HCT116 (cell line): ENCODE measurements at regions not wholly inside any gene's neighbourhood (a gene's known extent, or its start where the extent isn't known, plus 50 kb on each side); places are given as distances from the start of the nearest gene placed in this dataset.

Experiments
- ATAC-seq: fragments of 200-7000 bp; cut with Tn5 transposase; 2 replicates; pipeline ENCODE4 v1.9.1; 2020; ENCODE audit warnings: mild to moderate bottlenecking, moderate library complexity
- BruUV-seq: library from RNA; stranded (reverse); fragments of 400-500 nt; replicated peaks from 2 replicates; lab custom pipeline; 2021; lab: Mats Ljungman, UMichigan
- CTCF ChIA-PET: fragments of 300-600 bp; sonication (Branson Sonifier 250); formaldehyde crosslinking; loops from one replicate; lab custom pipeline; 2021; ENCODE audit warnings: antibody characterized with exemption; lab: Charles Lee
- POLR2A ChIA-PET: fragments of 300-600, 350-600 bp; sonication (Branson Sonifier 250); formaldehyde crosslinking; loops from one replicate; lab custom pipeline; 2021; ENCODE audit warnings: antibody characterized with exemption; lab: Charles Lee
- RAD21 ChIA-PET, 2 experiments: fragments of 300-600 bp; sonication (Branson Sonifier 250); formaldehyde crosslinking; loops; one replicate each; lab custom pipeline; 2023; ENCODE audit warnings: low total read pairs in 2 of 2; ENCODE audit not compliant: uncharacterized antibody in 2 of 2, unreplicated experiment in 2 of 2, low non-redundant PET in 1 of 2; lab: Charles Lee
- DNase-seq: peaks from one replicate; pipeline ENCODE4 v3.0.0-alpha.2; 2010; ENCODE audit warnings: low read depth, low spot score
- H2AFZ ChIP-seq: fragments of 200-600 bp; shearing (Covaris generic), sonication (generic); 2 replicates; pipeline ENCODE4 v1.6.1; 2017; ENCODE audit warnings: low read depth, mixed run types, mixed read lengths, antibody characterized with exemption, low read length; ENCODE audit not compliant: poor library complexity, severe bottlenecking
- H3K27ac ChIP-seq: 2 replicates; pipeline ENCODE4 v1.5.1; 2012; ENCODE audit warnings: low read depth, low read length
- H3K27me3 ChIP-seq: fragments of 200-600 bp; sonication (generic); 2 replicates; pipeline ENCODE4 v1.6.1; 2016; ENCODE audit warnings: mixed run types, low read length, mixed read lengths; ENCODE audit not compliant: insufficient read depth
- H3K36me3 ChIP-seq, 2 experiments: fragments of 200-500 bp in 1 of 2; fragments of 200-600 bp in 1 of 2; sonication (Bioruptor generic) in 1 of 2; sonication (generic) in 1 of 2; 2 replicates each; pipeline versions ENCODE4 v1.5.1 to v1.6.1; 2014 to 2016; ENCODE audit warnings: low read length in 2 of 2, inconsistent platforms in 1 of 2, mixed read lengths in 1 of 2, mixed run types in 1 of 2; ENCODE audit not compliant: insufficient read depth in 2 of 2, control insufficient read depth in 1 of 2
- H3K4me1 ChIP-seq, 2 experiments: fragments of 200-600 bp in 1 of 2; sonication (generic) in 1 of 2; 2 replicates each; pipeline versions ENCODE4 v1.5.1 to v1.6.1; 2012 to 2017; ENCODE audit warnings: low read length in 2 of 2, inconsistent platforms in 1 of 2, mild to moderate bottlenecking in 1 of 2, mixed read lengths in 1 of 2, mixed run types in 1 of 2, moderate library complexity in 1 of 2; ENCODE audit not compliant: insufficient read depth in 2 of 2, control insufficient read depth in 1 of 2
- H3K4me2 ChIP-seq: fragments of 200-600 bp; sonication (generic); 2 replicates; pipeline ENCODE4 v1.6.1; 2017; ENCODE audit warnings: mixed run types, low read length, mixed read lengths
- H3K4me3 ChIP-seq, 2 experiments: fragments of 200-600 bp in 1 of 2; sonication (generic) in 1 of 2; replicated peaks in 1 of 2; 2 replicates each; pipeline ENCODE4 v1.5.1; 2011 to 2016; ENCODE audit warnings: low read length in 2 of 2, control low read depth in 1 of 2, low read depth in 1 of 2, mild to moderate bottlenecking in 1 of 2, mixed read lengths in 1 of 2, mixed run types in 1 of 2
- H3K79me2 ChIP-seq: fragments of 200-600 bp; sonication (generic); 2 replicates; pipeline ENCODE4 v1.6.1; 2017; ENCODE audit warnings: mild to moderate bottlenecking, mixed run types, low read length, moderate library complexity, mixed read lengths; ENCODE audit not compliant: insufficient read depth
- H3K9ac ChIP-seq: fragments of 200-600 bp; sonication (generic); 2 replicates; pipeline ENCODE4 v1.6.1; 2016; ENCODE audit warnings: low read length, mixed read lengths
- H3K9me2 ChIP-seq: fragments of 200-600 bp; sonication (generic), shearing (Covaris generic); 2 replicates; pipeline ENCODE4 v1.6.1; 2017; ENCODE audit warnings: mixed run types, mild to moderate bottlenecking, moderate library complexity; ENCODE audit not compliant: insufficient read depth
- H3K9me3 ChIP-seq, 2 experiments: fragments of 200-500 bp in 1 of 2; fragments of 200-600 bp in 1 of 2; sonication (Bioruptor generic) in 1 of 2; sonication (generic) in 1 of 2; 2 replicates each; pipeline ENCODE4 v1.6.1; 2014 to 2017; ENCODE audit warnings: low read length in 2 of 2, mixed read lengths in 2 of 2, inconsistent platforms in 1 of 2, low read depth in 1 of 2, mild to moderate bottlenecking in 1 of 2, mixed run types in 1 of 2, moderate library complexity in 1 of 2; ENCODE audit not compliant: control insufficient read depth in 1 of 2, insufficient read depth in 1 of 2
- H4K20me1 ChIP-seq: fragments of 200-600 bp; sonication (generic), shearing (Covaris generic); 2 replicates; pipeline ENCODE4 v1.6.1; 2017; ENCODE audit warnings: mixed run types, mild to moderate bottlenecking, moderate library complexity; ENCODE audit not compliant: insufficient read depth
- ATF3 ChIP-seq: IDR thresholded peaks from 2 replicates; pipeline ENCODE4 v1.6.1; 2012
- CBX3 ChIP-seq: IDR thresholded peaks from 2 replicates; pipeline ENCODE4 v1.6.1; 2012; ENCODE audit warnings: low read depth
- CEBPB ChIP-seq: IDR thresholded peaks from 2 replicates; pipeline ENCODE4 v1.6.1; 2012; ENCODE audit warnings: low read depth
- CTCF ChIP-seq, 3 experiments: fragments of 200-600 bp in 1 of 3; sonication (generic) in 1 of 3; IDR thresholded peaks in 2 of 3; conservative IDR thresholded peaks in 1 of 3; 2 replicates each; pipeline ENCODE4 v1.5.1; 2012 to 2017; ENCODE audit warnings: low read depth in 2 of 3, low read length in 2 of 3, antibody characterized with exemption in 1 of 3, borderline replicate concordance in 1 of 3, control low read depth in 1 of 3, mild to moderate bottlenecking in 1 of 3, mixed read lengths in 1 of 3, mixed run types in 1 of 3, moderate library complexity in 1 of 3; ENCODE audit not compliant: insufficient read depth in 1 of 3
- ELF1 ChIP-seq: IDR thresholded peaks from 2 replicates; pipeline ENCODE4 v1.6.1; 2012; ENCODE audit warnings: low read depth, borderline replicate concordance
- EZH2phosphoT487 ChIP-seq: fragments of 200-600 bp; IDR thresholded peaks from 2 replicates; pipeline ENCODE4 v1.6.1; 2018; ENCODE audit warnings: antibody characterized with exemption, borderline replicate concordance
- FOSL1 ChIP-seq: IDR thresholded peaks from 2 replicates; pipeline ENCODE4 v1.6.1; 2012; ENCODE audit warnings: low read depth
- JUND ChIP-seq: IDR thresholded peaks from 2 replicates; pipeline ENCODE4 v1.6.1; 2012
- MAX ChIP-seq: IDR thresholded peaks from 2 replicates; pipeline ENCODE4 v1.6.1; 2012
- POLR2AphosphoS5 ChIP-seq: IDR thresholded peaks from 2 replicates; pipeline ENCODE4 v1.6.1; 2011; ENCODE audit warnings: mild to moderate bottlenecking, low read depth, low read length, moderate library complexity
- RAD21 ChIP-seq: IDR thresholded peaks from 2 replicates; pipeline ENCODE4 v1.6.1; 2012; ENCODE audit warnings: low read depth, mild to moderate bottlenecking
- REST ChIP-seq: IDR thresholded peaks from 2 replicates; pipeline ENCODE4 v1.6.1; 2012; ENCODE audit warnings: low read depth
- SIN3A ChIP-seq: IDR thresholded peaks from 2 replicates; pipeline ENCODE4 v1.6.1; 2012; ENCODE audit warnings: low read depth
- SP1 ChIP-seq: IDR thresholded peaks from 2 replicates; pipeline ENCODE4 v1.6.1; 2012; ENCODE audit warnings: low read depth
- SRF ChIP-seq: IDR thresholded peaks from 2 replicates; pipeline ENCODE4 v1.6.1; 2012; ENCODE audit warnings: low read depth
- TCF7L2 ChIP-seq: IDR thresholded peaks from 2 replicates; pipeline ENCODE4 v1.7.0; 2011; ENCODE audit warnings: borderline replicate concordance, inconsistent platforms; ENCODE audit not compliant: insufficient read depth, insufficient read length; ENCODE audit errors: extremely low read depth
- YY1 ChIP-seq: IDR thresholded peaks from 2 replicates; pipeline ENCODE4 v1.6.1; 2011; ENCODE audit warnings: low read length, low read depth, moderate library complexity, mild to moderate bottlenecking; ENCODE audit not compliant: insufficient replicate concordance; ENCODE audit errors: extremely low read depth
- ZBTB33 ChIP-seq: IDR thresholded peaks from 2 replicates; pipeline ENCODE4 v1.6.1; 2011; ENCODE audit warnings: mild to moderate bottlenecking, low read length, moderate library complexity; ENCODE audit not compliant: insufficient replicate concordance; ENCODE audit errors: extremely low read depth
- ZFX ChIP-seq: fragments of 450-650 bp; IDR thresholded peaks from 2 replicates; pipeline ENCODE4 v1.6.1; 2017
- ZNF274 ChIP-seq: fragments of 200-500 bp; sonication (Bioruptor generic); IDR thresholded peaks from 2 replicates; pipeline ENCODE4 v1.6.1; 2014; ENCODE audit warnings: mild to moderate bottlenecking, low read depth, low read length, inconsistent platforms
- intact Hi-C: fragments of 100-400 bp; cut with micrococcal nuclease; formaldehyde crosslinking; loops from 2 replicates; pipeline ENCODE4 v1.10.0; 2022

GRCh38 chr18:78664048-78664447 lies 315.6 kb upstream of the SALL3 start:
- no peaks in the 10 kb centered on the region for H3K9me3 ChIP-seq
- BruUV-seq: no TSS peak
- no peak overlapping the region for H3K9ac ChIP-seq
- no peaks in the 10 kb centered on the region for H4K20me1 ChIP-seq
- no peaks in the 10 kb centered on the region for H3K36me3 ChIP-seq
- TF ChIP-seq MAX (no peak), REST (no peak), CEBPB (no peak), SRF (no peak), EZH2phosphoT487 (no peak), ZBTB33 (no peak), FOSL1 (no peak), ATF3 (no peak), RAD21 (no peak), TCF7L2 (no peak), CBX3 (no peak), POLR2AphosphoS5 (no peak), SIN3A (no peak), ZFX (no peak), ZNF274 (no peak), JUND (no peak), SP1 (no peak), YY1 (no peak), CTCF (IDR thresholded peaks at IDR 0.05 in 2 of 3, conservative IDR thresholded peaks at IDR 0.05 in 1 of 3; ENCODE audit: borderline replicate concordance in 1 of 3, insufficient read depth in 1 of 3, low read depth in 2 of 3, low read length in 2 of 3) (no peak), ELF1 (no peak)
- H3K9me2 ChIP-seq: no peaks in the 10 kb centered on the region
- no peak overlapping the region for H3K4me3 ChIP-seq
- ChIA-PET CTCF (no interaction called here), RAD21 (no interaction called here), POLR2A (no interaction called here)
- ATAC-seq (no peak), DNase-seq (no peak)
- H3K4me1 ChIP-seq: no peaks in the 10 kb centered on the region
- H3K4me2 ChIP-seq: no peak overlapping the region
- intact Hi-C loops: no loop called here
- H2AFZ ChIP-seq: no peak overlapping the region
- H3K27ac ChIP-seq: no peak overlapping the region
- H3K79me2 ChIP-seq: no peaks in the 10 kb centered on the region
- no peaks in the 10 kb centered on the region for H3K27me3 ChIP-seq
